Stimulated activated CD4-positive, alpha-beta T cell treated with anti-CD3 and anti-CD28 coated beads, Interleukin-12 subunit alpha, Interleukin-12 subunit beta, amount 100 ng/mL, for 4 hours (primary cell): ENCODE measurements at regions not wholly inside any gene's neighbourhood (a gene's known extent, or its start where the extent isn't known, plus 50 kb on each side); places are given as distances from the start of the nearest gene placed in this dataset.

ENCODE experiments used
- DNase-seq: peaks from one replicate; pipeline ENCODE4 v3.0.0-alpha.2; 2020

DNA sequence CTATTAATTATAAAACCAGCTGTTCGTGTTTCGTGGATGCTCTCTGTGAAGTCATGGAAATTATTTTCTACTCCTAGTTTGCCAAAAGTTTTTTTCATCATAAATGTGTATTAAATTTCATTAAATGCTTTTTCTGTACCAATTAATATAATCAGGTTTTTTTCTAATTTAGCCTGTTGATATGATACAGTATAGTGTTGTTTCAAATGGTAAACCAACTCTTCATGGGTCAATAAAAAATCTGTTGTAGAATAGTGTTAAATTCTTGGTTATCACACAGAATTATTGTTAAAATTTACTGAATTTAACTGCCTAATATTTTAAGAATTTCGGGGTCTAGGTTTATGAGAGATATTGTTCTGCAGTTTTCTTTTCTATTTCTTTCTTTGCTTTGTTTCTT lies 505.9 kb upstream of the MANEA start:
- DNase-seq, result no peak

GRCh38 chr6:95078457-95078856 lies 498.9 kb upstream of the MANEA start:
- no peak for DNase-seq

DNA sequence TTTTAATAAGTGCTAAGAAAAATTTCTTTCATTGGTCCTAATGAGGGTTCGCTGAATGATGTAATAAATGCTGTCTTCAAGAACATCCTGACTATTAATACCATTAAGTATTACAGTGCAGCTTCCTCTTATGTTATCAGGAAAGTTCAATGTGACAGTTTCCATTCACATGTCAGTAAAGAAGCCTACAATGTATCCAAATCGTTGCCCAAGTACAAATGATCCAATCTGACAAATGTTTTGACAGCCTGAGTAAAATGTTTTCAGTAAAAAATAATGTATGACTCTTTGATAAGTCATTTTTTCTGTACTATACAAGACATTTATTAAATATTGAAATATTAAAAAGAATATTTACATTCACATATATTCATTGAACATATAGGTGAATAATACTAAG lies 496.1 kb upstream of the MANEA start:
- no peak for DNase-seq

GRCh38 chr6:95081949-95082348 lies 495.4 kb upstream of the MANEA start:
- DNase-seq, result no peak

DNA sequence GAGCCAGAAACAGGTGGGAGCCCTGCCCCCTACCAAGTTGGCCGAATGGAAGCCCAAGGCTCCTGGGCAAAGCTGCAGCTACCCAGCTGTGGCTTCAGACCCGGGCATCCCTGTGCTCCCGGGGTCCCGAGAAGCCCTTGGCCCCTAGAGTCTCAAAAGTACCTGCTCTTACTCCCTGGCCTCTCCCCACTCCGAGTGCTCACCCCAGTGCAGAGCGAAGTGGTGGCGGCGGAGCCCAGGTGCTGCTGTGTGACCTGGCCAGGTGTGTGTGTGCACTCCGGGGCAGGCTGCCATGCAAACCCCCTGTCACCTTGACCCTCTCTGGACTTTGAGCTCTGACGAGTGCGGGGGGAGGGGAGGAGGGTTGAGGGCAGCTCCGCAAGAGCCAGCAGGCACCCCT lies 493.8 kb upstream of the MANEA start:
- no peak for DNase-seq

DNA sequence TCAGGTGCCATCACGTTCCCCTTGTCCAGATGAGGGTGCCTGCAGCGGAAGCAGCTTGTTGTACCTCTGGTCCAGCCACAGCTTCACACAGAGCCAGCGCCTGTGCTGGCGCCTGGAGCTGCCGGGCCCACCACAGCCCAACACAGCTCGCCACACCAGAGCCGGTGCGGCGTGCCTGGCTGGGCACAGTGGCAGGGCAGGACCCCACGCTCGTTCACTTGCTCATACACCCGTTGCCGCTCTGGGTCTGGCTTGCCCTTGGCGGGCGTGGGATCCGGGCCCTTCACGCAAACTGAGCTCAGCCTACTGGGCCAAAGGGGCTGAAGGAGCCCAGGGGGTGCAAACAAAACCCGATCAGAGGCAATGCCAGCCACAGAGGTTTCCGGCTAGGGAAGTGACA lies 492.5 kb upstream of the MANEA start:
- no peak for DNase-seq

GRCh38 chr6:95087394-95088097 lies 489.8 kb upstream of the MANEA start:
- DNase-seq, result no peak

GRCh38 chr6:95091823-95092436 lies 485.4 kb upstream of the MANEA start:
- DNase-seq, result no peak

DNA sequence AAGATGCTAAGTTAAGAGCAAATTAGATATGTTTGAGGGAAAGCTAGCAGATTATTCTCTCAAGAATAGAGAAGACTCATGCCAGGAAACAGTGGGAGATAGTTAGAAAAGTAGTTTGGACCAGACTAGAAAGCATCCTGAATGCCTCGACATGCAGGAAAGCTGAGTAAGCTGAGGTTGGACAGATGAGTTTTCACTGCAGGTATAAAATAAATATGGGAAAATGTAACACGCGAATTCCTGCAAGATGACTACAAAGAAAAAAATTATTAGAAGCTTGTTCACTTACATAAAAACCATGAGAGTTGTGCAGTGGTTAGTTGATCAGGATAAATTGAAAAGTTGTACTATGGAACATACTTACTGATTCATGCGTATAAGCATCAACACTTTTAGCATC lies 484.2 kb upstream of the MANEA start:
- no peak for DNase-seq

- DNase-seq, result no peak
These were observed 482.3 kb upstream of the MANEA start for GRCh38 chr6:95094751-95095663.

- no peak for DNase-seq
These were observed 481.5 kb upstream of the MANEA start for GRCh38 chr6:95095855-95096254.

GRCh38 chr6:95099410-95099809 lies 477.9 kb upstream of the MANEA start:
- DNase-seq, result no peak

- DNase-seq, result no peak
These were observed 468.1 kb upstream of the MANEA start for GRCh38 chr6:95109212-95109611.

GRCh38 chr6:95110767-95111166 lies 466.6 kb upstream of the MANEA start:
- DNase-seq, result no peak

DNA sequence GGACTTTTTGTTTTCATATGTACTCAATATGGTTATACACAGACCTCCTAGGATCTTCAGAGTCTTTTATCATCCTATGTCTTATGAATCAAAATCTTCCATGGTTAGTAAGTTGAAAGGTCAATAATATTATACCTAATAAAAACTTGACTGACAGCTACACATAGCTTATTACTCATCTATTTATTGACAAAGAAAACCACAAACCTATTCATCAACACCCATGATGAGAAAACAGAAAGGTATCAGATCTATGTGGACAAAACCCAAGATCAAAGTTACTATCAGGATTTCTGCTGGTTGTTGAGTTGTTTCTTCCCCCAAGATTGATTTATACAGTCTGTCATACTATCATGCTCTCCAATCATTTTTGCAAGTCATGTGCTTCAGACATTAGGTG lies 460.1 kb upstream of the MANEA start:
- no peak for DNase-seq

GRCh38 chr6:95119927-95120326 lies 457.4 kb upstream of the MANEA start:
- DNase-seq, result no peak

GRCh38 chr6:95120984-95121383 lies 456.4 kb upstream of the MANEA start:
- DNase-seq, result no peak

DNA sequence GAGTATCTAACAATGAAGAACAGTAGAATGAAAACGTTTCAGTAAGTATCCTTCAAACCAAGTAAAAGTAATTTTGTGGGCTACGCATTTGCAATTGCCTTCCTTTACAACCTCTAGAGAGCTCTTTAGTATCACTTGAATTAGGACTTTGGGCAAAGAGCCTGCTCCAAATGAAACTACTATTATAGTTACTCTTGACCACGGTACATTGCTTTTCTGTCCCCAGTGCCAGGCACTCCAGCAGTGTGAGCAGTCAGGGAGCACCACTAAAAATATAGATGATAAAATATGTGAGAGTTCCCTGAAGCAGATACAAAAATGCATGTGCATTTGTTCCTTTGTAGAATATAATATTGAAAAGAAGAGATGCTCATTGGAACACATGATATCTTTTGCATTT lies 450.1 kb upstream of the MANEA start:
- DNase-seq, result no peak

GRCh38 chr6:95128439-95128838 lies 448.9 kb upstream of the MANEA start:
- no peak for DNase-seq

- no peak for DNase-seq
These were observed 448.4 kb upstream of the MANEA start for GRCh38 chr6:95128947-95129346.

DNA sequence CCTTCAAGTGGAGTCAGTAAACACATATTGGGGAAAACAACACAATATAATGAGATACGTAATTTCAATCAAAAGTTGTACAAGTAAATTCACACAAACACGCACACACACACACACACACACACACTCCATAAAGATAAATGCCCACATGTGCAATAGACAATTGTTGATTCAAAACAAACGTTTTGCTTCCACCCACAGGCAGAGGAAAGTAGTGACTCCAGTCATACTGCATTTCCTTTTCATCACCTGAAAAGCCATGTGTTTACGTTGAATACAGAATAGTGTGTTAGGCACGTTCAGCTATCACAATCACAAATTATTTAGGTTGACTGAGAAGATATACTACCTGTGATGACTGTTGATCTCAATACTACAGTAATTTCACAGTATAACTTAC lies 443.8 kb upstream of the MANEA start:
- no peak for DNase-seq

- no peak for DNase-seq
These were observed 442.2 kb upstream of the MANEA start for GRCh38 chr6:95135182-95135581.

DNA sequence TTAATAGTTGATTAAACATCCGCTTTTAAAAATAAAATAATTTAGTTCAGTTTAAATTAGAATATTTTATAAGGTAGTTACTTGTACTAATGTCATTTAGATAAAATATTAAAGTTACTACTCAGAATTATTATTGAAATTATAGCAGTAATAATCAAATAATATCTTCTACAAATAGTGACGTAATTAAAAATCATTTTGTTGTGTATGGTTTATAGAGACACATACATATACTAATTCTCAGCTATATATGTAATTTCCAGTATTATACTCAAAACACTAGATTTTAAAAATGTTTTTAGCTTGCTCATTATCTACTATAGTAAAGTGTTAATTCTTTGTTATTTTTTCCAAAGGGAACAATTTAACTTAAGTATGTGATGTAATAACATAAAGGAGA lies 435.2 kb upstream of the MANEA start:
- no peak for DNase-seq
